ENCODE measurements at regions not wholly inside any gene's neighbourhood (a gene's known extent, or its start where the extent isn't known, plus 50 kb on each side); places are given as distances from the start of the nearest gene placed in this dataset.

GRCh38 chr2:67724261-67724660, 327.1 kb downstream of the ETAA1 start:
- ChIA-PET POLR2A (no interaction called here), CTCF (interaction anchor here (0.7 to 2.0 kb wide), 3 partner anchors 9 to 487 kb away, joined by 3 to 8 read pairs (median 3); no protein-coding TSS in a partner anchor)
- no peaks in the 10 kb centered on the region for H3K27me3 ChIP-seq (ENCODE audit: control insufficient read depth, insufficient read depth, low read length)

GRCh38 chr2:67725731-67726130, 328.6 kb downstream of the ETAA1 start:
- TF ChIP-seq CTCF (IDR thresholded peaks at IDR 0.05; ENCODE audit: insufficient read depth, low read depth, low read length): no peak
- no peak for DNase-seq (ENCODE audit: low read depth)
- Histone ChIP-seq H3K27me3 (ENCODE audit: control insufficient read depth, insufficient read depth, low read length) (no peaks in the 10 kb centered on the region), H3K36me3 (ENCODE audit: control insufficient read depth, insufficient read depth, low read length) (no peaks in the 10 kb centered on the region), H3K4me3 (ENCODE audit: low read depth, low read length) (no peak overlapping the region)
- ChIA-PET CTCF (interaction anchor here (1.4 kb wide), 1 partner anchor 12 kb away, joined by 6 read pairs; no protein-coding TSS in a partner anchor), POLR2A (no interaction called here)

More at GRCh38 chr2:67724261-67724660, 327.1 kb downstream of the ETAA1 start:
- no peak for TF ChIP-seq CTCF (IDR thresholded peaks at IDR 0.05; ENCODE audit: insufficient read depth, low read depth, low read length)
- no peak for DNase-seq (ENCODE audit: low read depth)
- Histone ChIP-seq H3K4me3 (ENCODE audit: low read depth, low read length) (no peak overlapping the region), H3K36me3 (ENCODE audit: control insufficient read depth, insufficient read depth, low read length) (no peaks in the 10 kb centered on the region)

GRCh38 chr2:67726416-67726815, 329.3 kb downstream of the ETAA1 start:
- no peaks in the 10 kb centered on the region for H3K36me3 ChIP-seq (ENCODE audit: control insufficient read depth, insufficient read depth, low read length)
- TF ChIP-seq CTCF (IDR thresholded peaks at IDR 0.05; ENCODE audit: insufficient read depth, low read depth, low read length): no peak
- CTCF ChIA-PET: interaction anchor here (1.4 kb wide), 1 partner anchor 11 kb away, joined by 6 read pairs; no protein-coding TSS in a partner anchor
- POLR2A ChIA-PET: interaction anchor here (0.6 kb wide), 1 partner anchor 174 kb away, joined by 3 read pairs; no protein-coding TSS in a partner anchor
- H3K27me3 ChIP-seq (ENCODE audit: control insufficient read depth, insufficient read depth, low read length): no peaks in the 10 kb centered on the region
- H3K4me3 ChIP-seq (ENCODE audit: low read depth, low read length): no peak overlapping the region
- DNase-seq (ENCODE audit: low read depth): no peak

GRCh38 chr2:67727131-67727530, 330.0 kb downstream of the ETAA1 start:
- Histone ChIP-seq H3K27me3 (ENCODE audit: control insufficient read depth, insufficient read depth, low read length) (no peaks in the 10 kb centered on the region), H3K4me3 (ENCODE audit: low read depth, low read length) (no peak overlapping the region), H3K36me3 (ENCODE audit: control insufficient read depth, insufficient read depth, low read length) (no peaks in the 10 kb centered on the region)
- ChIA-PET CTCF (interaction anchor here (0.8 to 1.0 kb wide), 2 partner anchors 108 to 304 kb away, joined by 3 read pairs; no protein-coding TSS in a partner anchor), POLR2A (no interaction called here)
- no peak for TF ChIP-seq CTCF (IDR thresholded peaks at IDR 0.05; ENCODE audit: insufficient read depth, low read depth, low read length)
- no peak for DNase-seq (ENCODE audit: low read depth)

GRCh38 chr2:67727623-67728022, 330.5 kb downstream of the ETAA1 start:
- H3K4me3 ChIP-seq (ENCODE audit: low read depth, low read length): no peak overlapping the region
- CTCF ChIA-PET: interaction anchor here (0.8 to 1.2 kb wide), 3 partner anchors 108 to 304 kb away, joined by 3 read pairs; no protein-coding TSS in a partner anchor
- TF ChIP-seq CTCF (IDR thresholded peaks at IDR 0.05; ENCODE audit: insufficient read depth, low read depth, low read length): no peak
- no peaks in the 10 kb centered on the region for H3K36me3 ChIP-seq (ENCODE audit: control insufficient read depth, insufficient read depth, low read length)
- no peaks in the 10 kb centered on the region for H3K27me3 ChIP-seq (ENCODE audit: control insufficient read depth, insufficient read depth, low read length)
- POLR2A ChIA-PET: no interaction called here
- no peak for DNase-seq (ENCODE audit: low read depth)
